ENCODE measurements at regions not wholly inside any gene's neighbourhood (a gene's known extent, or its start where the extent isn't known, plus 50 kb on each side); places are given as distances from the start of the nearest gene placed in this dataset.

GRCh38 chr16:65754820-65755691 lies 611.4 kb upstream of the CDH5 start:
- H3K4me3 ChIP-seq (replicated peaks in 1 of 4; ENCODE audit: control extremely low read depth in 1 of 4, insufficient read depth in 1 of 4, low read depth in 3 of 4, low read length in 4 of 4): no peak overlapping the region
- H3K36me3 ChIP-seq (ENCODE audit: control insufficient read depth, insufficient read depth, low read length): no peaks in the 10 kb centered on the region
- H3K79me2 ChIP-seq (ENCODE audit: control insufficient read depth, insufficient read depth, low read length): no peaks in the 10 kb centered on the region
- H4K20me1 ChIP-seq (ENCODE audit: control insufficient read depth, extremely low read depth, insufficient read depth, low read length): no peaks in the 10 kb centered on the region
- no peaks in the 10 kb centered on the region for H3K9me3 ChIP-seq (ENCODE audit: control insufficient read depth, insufficient read depth, low read depth, low read length)
- no peak overlapping the region for H3K9ac ChIP-seq (ENCODE audit: insufficient read depth, low read length)
- H3K27ac ChIP-seq (ENCODE audit: insufficient read depth, low read length): no peak overlapping the region
- H3K4me2 ChIP-seq (ENCODE audit: extremely low read depth, insufficient read depth, low read length): no peak overlapping the region
- DNase-seq (ENCODE audit: low read depth in 2 of 2): peak; percentile 35 to 43
- no peak overlapping the region for H2AFZ ChIP-seq (ENCODE audit: low read length)
- no peaks in the 10 kb centered on the region for H3K27me3 ChIP-seq (ENCODE audit: control insufficient read depth, insufficient read depth, low read length)
- TF ChIP-seq EZH2 (IDR thresholded peaks at IDR 0.05; ENCODE audit: low read length, missing control alignments) (no peak), CTCF (conservative IDR thresholded peaks at IDR 0.05 in 1 of 2, IDR thresholded peaks at IDR 0.05 in 1 of 2; ENCODE audit: low read depth in 1 of 2, low read length in 2 of 2) (no peak)
- no peaks in the 10 kb centered on the region for H3K4me1 ChIP-seq (ENCODE audit: control insufficient read depth, extremely low read depth, insufficient read depth, low read length)

GRCh38 chr16:65752522-65752844 lies 614.0 kb upstream of the CDH5 start:
- no peaks in the 10 kb centered on the region for H3K4me1 ChIP-seq (ENCODE audit: control insufficient read depth, extremely low read depth, insufficient read depth, low read length)

More at GRCh38 chr16:65752522-65752844, 614.0 kb upstream of the CDH5 start:
- Histone ChIP-seq H3K4me3 (replicated peaks in 1 of 4; ENCODE audit: control extremely low read depth in 1 of 4, insufficient read depth in 1 of 4, low read depth in 3 of 4, low read length in 4 of 4) (no peak overlapping the region), H3K79me2 (ENCODE audit: control insufficient read depth, insufficient read depth, low read length) (no peaks in the 10 kb centered on the region), H3K27ac (ENCODE audit: insufficient read depth, low read length) (no peak overlapping the region), H3K9me3 (ENCODE audit: control insufficient read depth, insufficient read depth, low read depth, low read length) (no peaks in the 10 kb centered on the region), H3K4me2 (ENCODE audit: extremely low read depth, insufficient read depth, low read length) (no peak overlapping the region), H4K20me1 (ENCODE audit: control insufficient read depth, extremely low read depth, insufficient read depth, low read length) (no peaks in the 10 kb centered on the region), H3K36me3 (ENCODE audit: control insufficient read depth, insufficient read depth, low read length) (no peaks in the 10 kb centered on the region), H2AFZ (ENCODE audit: low read length) (no peak overlapping the region), H3K27me3 (ENCODE audit: control insufficient read depth, insufficient read depth, low read length) (no peaks in the 10 kb centered on the region), H3K9ac (ENCODE audit: insufficient read depth, low read length) (no peak overlapping the region)
- TF ChIP-seq EZH2 (IDR thresholded peaks at IDR 0.05; ENCODE audit: low read length, missing control alignments) (no peak), CTCF (conservative IDR thresholded peaks at IDR 0.05 in 1 of 2, IDR thresholded peaks at IDR 0.05 in 1 of 2; ENCODE audit: low read depth in 1 of 2, low read length in 2 of 2) (no peak)
- no peak for DNase-seq (ENCODE audit: low read depth in 2 of 2)
